ENCODE measurements at regions not wholly inside any gene's neighbourhood (a gene's known extent, or its start where the extent isn't known, plus 50 kb on each side); places are given as distances from the start of the nearest gene placed in this dataset.

DNA sequence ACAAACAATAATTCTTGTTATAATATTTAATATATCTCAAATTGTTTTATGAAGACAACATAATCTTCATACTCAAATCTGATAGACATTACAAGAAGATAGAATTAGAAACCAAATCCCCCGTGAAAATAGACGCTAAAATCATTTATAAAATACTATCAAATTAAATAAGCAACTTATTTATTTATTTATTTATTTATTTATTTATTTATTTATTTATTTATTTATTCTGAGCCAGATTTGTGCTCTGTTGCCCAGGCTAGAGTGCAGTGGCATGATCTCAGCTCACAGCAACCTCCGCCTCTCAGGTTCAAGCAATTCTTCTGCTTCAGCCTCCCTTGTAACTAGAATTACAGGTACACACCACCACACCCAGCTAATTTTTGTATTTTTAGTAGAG is 294.9 kb upstream of the MAGEC2 start:
- TF ChIP-seq PRDM4 (tag by site-specific recombination; IDR thresholded peaks at IDR 0.05) (no peak), ZNF660 (tag by site-specific recombination; IDR thresholded peaks at IDR 0.05) (no peak), KLF16 (tag by site-specific recombination; IDR thresholded peaks at IDR 0.05) (no peak), ZNF747 (tag by site-specific recombination; IDR thresholded peaks at IDR 0.05) (no peak)
- TF ChIP-seq, protein P1, sequence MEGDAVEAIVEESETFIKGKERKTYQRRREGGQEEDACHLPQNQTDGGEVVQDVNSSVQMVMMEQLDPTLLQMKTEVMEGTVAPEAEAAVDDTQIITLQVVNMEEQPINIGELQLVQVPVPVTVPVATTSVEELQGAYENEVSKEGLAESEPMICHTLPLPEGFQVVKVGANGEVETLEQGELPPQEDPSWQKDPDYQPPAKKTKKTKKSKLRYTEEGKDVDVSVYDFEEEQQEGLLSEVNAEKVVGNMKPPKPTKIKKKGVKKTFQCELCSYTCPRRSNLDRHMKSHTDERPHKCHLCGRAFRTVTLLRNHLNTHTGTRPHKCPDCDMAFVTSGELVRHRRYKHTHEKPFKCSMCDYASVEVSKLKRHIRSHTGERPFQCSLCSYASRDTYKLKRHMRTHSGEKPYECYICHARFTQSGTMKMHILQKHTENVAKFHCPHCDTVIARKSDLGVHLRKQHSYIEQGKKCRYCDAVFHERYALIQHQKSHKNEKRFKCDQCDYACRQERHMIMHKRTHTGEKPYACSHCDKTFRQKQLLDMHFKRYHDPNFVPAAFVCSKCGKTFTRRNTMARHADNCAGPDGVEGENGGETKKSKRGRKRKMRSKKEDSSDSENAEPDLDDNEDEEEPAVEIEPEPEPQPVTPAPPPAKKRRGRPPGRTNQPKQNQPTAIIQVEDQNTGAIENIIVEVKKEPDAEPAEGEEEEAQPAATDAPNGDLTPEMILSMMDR (tag by site-specific recombination; IDR thresholded peaks at IDR 0.05): no peak
